Activated CD8-positive, alpha-beta T cell treated with anti-CD3 and anti-CD28 coated beads, Interleukin-2, amount 10 ng/mL, durations not matched to agents 7 days and 5 days (primary cell): ENCODE measurements at regions not wholly inside any gene's neighbourhood (a gene's known extent, or its start where the extent isn't known, plus 50 kb on each side); places are given as distances from the start of the nearest gene placed in this dataset.

Source experiments
- ATAC-seq: fragments of 150-1000 bp; cut with Tn5 transposase; one replicate; pipeline ENCODE4 v1.10.0; 2021; ENCODE audit warnings: moderate library complexity
- CTCF ChIA-PET: fragments of 350-600 bp; sonication (Branson Sonifier 250); formaldehyde crosslinking; loops from one replicate; lab custom pipeline; 2021; ENCODE audit warnings: antibody characterized with exemption; lab: Charles Lee
- POLR2A ChIA-PET: fragments of 350-600 bp; sonication (Branson Sonifier 250); formaldehyde crosslinking; loops from one replicate; lab custom pipeline; 2021; ENCODE audit warnings: antibody characterized with exemption; lab: Charles Lee
- DNase-seq: peaks from one replicate; pipeline ENCODE4 v3.0.0-alpha.2; 2020
- H3K27ac Mint-ChIP-seq: one replicate; pipeline ENCODE4 v1.8.0; 2021; ENCODE audit warnings: mild to moderate bottlenecking, mixed read lengths
- H3K27me3 Mint-ChIP-seq: one replicate; pipeline ENCODE4 v1.8.0; 2021; ENCODE audit warnings: low read depth, mixed read lengths
- H3K36me3 Mint-ChIP-seq: one replicate; pipeline ENCODE4 v1.8.0; 2021; ENCODE audit warnings: low read depth, mixed read lengths
- H3K4me1 Mint-ChIP-seq: one replicate; pipeline ENCODE4 v1.8.0; 2021; ENCODE audit warnings: low read depth, mixed read lengths
- H3K4me3 Mint-ChIP-seq: one replicate; pipeline ENCODE4 v1.8.0; 2021; ENCODE audit warnings: mild to moderate bottlenecking, mixed read lengths
- H3K9me3 Mint-ChIP-seq: one replicate; pipeline ENCODE4 v1.8.0; 2022; ENCODE audit warnings: mixed read lengths; ENCODE audit not compliant: insufficient read depth

- peak; percentile 73 for DNase-seq
- Mint-ChIP-seq H3K27me3 (peaks cover 6% of the 10 kb centered on the region), H3K9me3 (no peaks in the 10 kb centered on the region), H3K36me3 (no peaks in the 10 kb centered on the region), H3K27ac (no peak overlapping the region), H3K4me1 (no peaks in the 10 kb centered on the region), H3K4me3 (no peak overlapping the region)
- CTCF ChIA-PET, result interaction anchor here (0.7 to 1.5 kb wide), 14 partner anchors 9 to 595 kb away, joined by 3 to 10 read pairs (median 4); no protein-coding TSS in a partner anchor
- peak; percentile 73 for ATAC-seq
- POLR2A ChIA-PET, result no interaction called here
Measured at GRCh38 chr18:51278045-51278649, 80.7 kb upstream of the MEX3C start.

GRCh38 chr18:51279367-51279984 is 82.0 kb upstream of the MEX3C start:
- CTCF ChIA-PET, result interaction anchor here (1.1 to 1.4 kb wide), 2 partner anchors 11 to 106 kb away, joined by 3 to 7 read pairs; no protein-coding TSS in a partner anchor

DNA sequence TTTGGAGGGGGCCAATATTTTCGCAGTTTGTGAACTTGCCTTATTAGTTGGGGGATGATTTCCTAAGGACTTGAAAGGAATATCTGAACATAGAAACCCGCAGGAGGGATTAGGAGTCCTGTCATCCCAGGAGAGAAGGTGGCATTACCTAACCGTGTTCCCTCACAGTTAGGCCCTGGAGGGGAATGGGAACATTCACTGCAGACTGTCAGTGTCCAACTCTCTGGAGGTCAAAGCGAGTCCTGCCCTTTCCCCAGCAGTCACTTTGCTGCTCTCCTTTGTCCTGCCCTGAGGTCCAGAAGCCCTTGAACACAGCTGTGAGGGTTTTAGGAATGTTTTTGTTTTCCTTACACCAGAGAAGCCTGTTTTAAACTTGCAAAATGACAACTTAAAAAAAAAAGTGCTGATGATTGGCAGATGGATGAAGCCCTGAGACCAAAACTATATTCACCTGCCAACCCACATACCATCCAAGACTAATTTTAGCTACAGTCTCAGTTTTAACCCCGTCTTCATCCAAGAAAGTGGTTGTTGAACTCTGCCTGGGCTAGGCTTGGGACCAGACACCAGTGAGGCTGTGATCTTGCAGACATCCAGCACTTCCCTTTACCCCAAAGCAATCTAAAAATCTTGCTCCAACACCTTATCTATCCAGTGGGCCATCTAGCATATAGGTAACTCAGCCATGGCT is 90.5 kb upstream of the MEX3C start:
- ChIA-PET POLR2A (no interaction called here), CTCF (interaction anchor here (1.4 kb wide), 1 partner anchor 10 kb away, joined by 3 read pairs; no protein-coding TSS in a partner anchor)
- peaks cover 8% of the 10 kb centered on the region for H3K27me3 Mint-ChIP-seq
- no peak overlapping the region for H3K4me3 Mint-ChIP-seq
- no peaks in the 10 kb centered on the region for H3K4me1 Mint-ChIP-seq
- ATAC-seq (no peak), DNase-seq (no peak)
- H3K36me3 Mint-ChIP-seq, result no peaks in the 10 kb centered on the region
- H3K27ac Mint-ChIP-seq, result no peak overlapping the region
- no peaks in the 10 kb centered on the region for H3K9me3 Mint-ChIP-seq

More at GRCh38 chr18:51279367-51279984, 82.0 kb upstream of the MEX3C start:
- Mint-ChIP-seq H3K27me3 (peaks cover 2% of the 10 kb centered on the region), H3K27ac (no peak overlapping the region), H3K4me1 (no peaks in the 10 kb centered on the region), H3K36me3 (no peaks in the 10 kb centered on the region), H3K4me3 (no peak overlapping the region), H3K9me3 (no peaks in the 10 kb centered on the region)
- POLR2A ChIA-PET, result no interaction called here
- DNase-seq (no peak), ATAC-seq (no peak)

GRCh38 chr18:51288582-51288981 is 91.1 kb upstream of the MEX3C start:
- CTCF ChIA-PET, result no interaction called here
- POLR2A ChIA-PET, result no interaction called here

DNA sequence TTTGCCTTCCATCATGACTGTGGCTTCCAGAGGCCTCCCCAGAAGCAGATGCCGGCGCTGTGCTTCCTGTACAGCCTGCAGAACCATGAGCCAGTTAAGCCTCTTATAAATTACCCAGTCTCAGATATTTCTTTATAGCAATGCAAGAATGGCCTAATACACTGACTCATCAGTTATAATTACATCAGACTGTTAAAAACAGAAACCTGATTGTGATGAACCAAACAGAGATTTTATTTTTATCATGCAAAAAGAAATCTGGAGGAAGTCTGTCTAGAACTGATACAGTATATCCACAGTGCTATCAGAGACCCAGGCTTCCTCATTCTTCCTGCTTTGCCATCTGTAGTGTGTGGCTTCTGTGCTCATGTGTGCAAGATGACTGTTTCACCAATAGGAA is 93.4 kb upstream of the MEX3C start:
- ATAC-seq, result no peak
- POLR2A ChIA-PET, result no interaction called here

More at GRCh38 chr18:51288582-51288981, 91.1 kb upstream of the MEX3C start:
- ATAC-seq (no peak), DNase-seq (no peak)
- Mint-ChIP-seq H3K36me3 (no peaks in the 10 kb centered on the region), H3K27me3 (peaks cover 8% of the 10 kb centered on the region), H3K4me1 (no peaks in the 10 kb centered on the region), H3K27ac (no peak overlapping the region), H3K4me3 (no peak overlapping the region), H3K9me3 (no peaks in the 10 kb centered on the region)

DNA sequence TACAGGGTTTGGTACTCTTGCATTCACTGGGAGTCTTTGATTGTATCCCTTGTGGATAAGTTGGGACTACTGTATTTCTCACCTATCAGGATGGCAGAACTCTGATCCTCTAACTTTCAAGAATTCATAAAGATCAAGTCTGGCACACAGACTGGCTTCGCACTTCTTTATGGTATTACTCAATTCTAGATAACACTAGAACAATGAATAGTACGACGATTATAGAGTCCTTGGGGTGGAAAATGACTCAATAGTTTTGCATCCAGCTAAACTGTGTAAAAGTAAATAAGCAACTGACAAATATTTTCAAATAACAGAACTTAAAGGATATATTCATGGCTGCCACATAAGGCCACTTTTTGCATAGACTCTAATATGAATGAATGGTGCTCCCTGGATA is 103.4 kb upstream of the MEX3C start:
- CTCF ChIA-PET, result no interaction called here
- no peak for ATAC-seq
- POLR2A ChIA-PET, result no interaction called here
- Mint-ChIP-seq H3K36me3 (no peaks in the 10 kb centered on the region), H3K27me3 (no peaks in the 10 kb centered on the region), H3K9me3 (no peaks in the 10 kb centered on the region), H3K4me1 (no peaks in the 10 kb centered on the region), H3K27ac (no peak overlapping the region), H3K4me3 (no peak overlapping the region)
- no peak for DNase-seq

More for the DNA sequence above, 93.4 kb upstream of the MEX3C start:
- Mint-ChIP-seq H3K27me3 (peaks cover 2% of the 10 kb centered on the region), H3K27ac (no peak overlapping the region), H3K4me1 (no peaks in the 10 kb centered on the region), H3K9me3 (no peaks in the 10 kb centered on the region), H3K4me3 (no peak overlapping the region), H3K36me3 (no peaks in the 10 kb centered on the region)
- no peak for DNase-seq
- CTCF ChIA-PET, result interaction anchor here (1.5 kb wide), 1 partner anchor 13 kb away, joined by 6 read pairs; no protein-coding TSS in a partner anchor

GRCh38 chr18:51301376-51301775 is 103.9 kb upstream of the MEX3C start:
- CTCF ChIA-PET, result no interaction called here

DNA sequence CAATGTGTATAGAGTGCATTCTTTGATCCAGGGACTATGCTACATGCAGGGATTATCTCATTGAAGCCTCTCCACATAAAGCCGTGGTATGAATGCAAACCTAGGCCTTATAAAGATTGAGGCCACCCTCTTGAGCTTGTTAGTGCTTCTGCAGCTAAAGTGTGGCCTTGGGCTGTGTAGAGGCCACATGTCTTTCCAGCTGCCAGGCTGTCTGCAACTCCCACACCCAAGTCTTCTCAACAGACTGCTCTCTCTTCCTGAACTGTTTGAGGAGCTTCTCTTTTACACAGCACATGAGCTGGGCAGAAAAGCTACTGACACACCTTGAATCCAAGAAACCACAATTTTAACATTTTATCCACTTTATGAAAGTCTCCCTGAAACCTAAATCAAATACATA is 119.2 kb upstream of the MEX3C start:
- ChIA-PET CTCF (no interaction called here), POLR2A (no interaction called here)
- H3K9me3 Mint-ChIP-seq, result no peaks in the 10 kb centered on the region
- no peak overlapping the region for H3K27ac Mint-ChIP-seq
- H3K27me3 Mint-ChIP-seq, result peaks cover 5% of the 10 kb centered on the region
- no peak for DNase-seq
- H3K4me3 Mint-ChIP-seq, result no peak overlapping the region
- no peaks in the 10 kb centered on the region for H3K4me1 Mint-ChIP-seq
- no peaks in the 10 kb centered on the region for H3K36me3 Mint-ChIP-seq
- ATAC-seq, result no peak

More at GRCh38 chr18:51301376-51301775, 103.9 kb upstream of the MEX3C start:
- Mint-ChIP-seq H3K27me3 (peaks cover 4% of the 10 kb centered on the region), H3K4me3 (no peak overlapping the region), H3K27ac (no peak overlapping the region), H3K9me3 (no peaks in the 10 kb centered on the region), H3K4me1 (no peaks in the 10 kb centered on the region), H3K36me3 (no peaks in the 10 kb centered on the region)
- DNase-seq, result no peak
- POLR2A ChIA-PET, result no interaction called here
- no peak for ATAC-seq

GRCh38 chr18:51321696-51322095 is 124.2 kb upstream of the MEX3C start:
- ChIA-PET POLR2A (no interaction called here), CTCF (no interaction called here)
- Mint-ChIP-seq H3K27ac (no peak overlapping the region), H3K4me1 (no peaks in the 10 kb centered on the region), H3K27me3 (peaks cover 6% of the 10 kb centered on the region), H3K9me3 (no peaks in the 10 kb centered on the region), H3K4me3 (no peak overlapping the region), H3K36me3 (no peaks in the 10 kb centered on the region)
- no peak for DNase-seq
- ATAC-seq, result no peak

DNA sequence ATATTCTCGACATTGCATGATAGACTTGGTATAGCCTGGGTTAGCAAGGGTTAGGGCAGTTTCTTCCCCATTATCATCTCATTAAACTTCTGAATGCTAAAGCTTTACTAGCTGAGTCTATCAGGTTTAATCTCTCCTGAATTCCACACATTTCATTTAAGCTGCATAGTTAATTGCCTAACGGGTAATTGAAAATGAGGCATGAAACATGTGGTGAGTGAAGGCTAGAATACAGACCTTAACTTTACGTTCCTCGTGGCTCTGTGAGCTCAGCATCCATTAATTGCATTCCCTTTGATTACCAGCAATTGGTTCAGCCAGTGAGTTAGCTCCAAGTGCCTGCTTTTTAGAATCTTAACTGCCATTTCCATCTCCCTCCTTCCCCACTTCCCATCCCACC is 126.5 kb upstream of the MEX3C start:
- Mint-ChIP-seq H3K4me1 (no peaks in the 10 kb centered on the region), H3K36me3 (no peaks in the 10 kb centered on the region), H3K27ac (no peak overlapping the region), H3K4me3 (no peak overlapping the region), H3K9me3 (no peaks in the 10 kb centered on the region), H3K27me3 (peaks cover 9% of the 10 kb centered on the region)
- ChIA-PET CTCF (no interaction called here), POLR2A (no interaction called here)
- DNase-seq, result no peak
- ATAC-seq, result no peak

GRCh38 chr18:51330148-51330547 is 132.7 kb upstream of the MEX3C start:
- Mint-ChIP-seq H3K9me3 (no peaks in the 10 kb centered on the region), H3K4me1 (no peaks in the 10 kb centered on the region), H3K27ac (no peak overlapping the region), H3K27me3 (peaks cover 23% of the 10 kb centered on the region), H3K4me3 (no peak overlapping the region), H3K36me3 (no peaks in the 10 kb centered on the region)
- ATAC-seq (no peak), DNase-seq (no peak)
- ChIA-PET POLR2A (no interaction called here), CTCF (no interaction called here)

DNA sequence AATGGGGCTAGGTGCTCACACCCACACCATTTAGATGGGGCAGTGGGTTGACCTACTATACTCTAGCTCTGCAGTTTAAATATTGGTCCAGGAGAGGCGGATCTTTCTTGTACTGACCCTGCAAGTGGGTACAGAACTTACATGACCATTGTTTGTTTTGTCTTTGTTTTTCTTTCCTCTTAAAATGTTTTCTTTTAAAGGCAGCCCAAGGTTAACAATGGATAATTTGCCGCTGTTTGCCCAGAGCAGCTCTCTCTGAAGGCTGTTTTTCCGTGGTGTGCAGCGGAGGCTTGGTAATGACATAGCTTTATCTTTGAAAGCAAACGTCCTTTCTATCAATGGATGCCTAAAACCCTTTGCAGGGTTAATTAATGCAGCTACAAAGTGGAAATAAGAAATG is 133.3 kb upstream of the MEX3C start:
- DNase-seq (no peak), ATAC-seq (no peak)
- POLR2A ChIA-PET, result no interaction called here
- Mint-ChIP-seq H3K27me3 (peaks cover 23% of the 10 kb centered on the region), H3K4me3 (no peak overlapping the region), H3K9me3 (no peaks in the 10 kb centered on the region), H3K4me1 (no peaks in the 10 kb centered on the region), H3K36me3 (no peaks in the 10 kb centered on the region), H3K27ac (no peak overlapping the region)
- CTCF ChIA-PET, result no interaction called here
